ENCODE measurements at regions not wholly inside any gene's neighbourhood (a gene's known extent, or its start where the extent isn't known, plus 50 kb on each side); places are given as distances from the start of the nearest gene placed in this dataset.

DNA sequence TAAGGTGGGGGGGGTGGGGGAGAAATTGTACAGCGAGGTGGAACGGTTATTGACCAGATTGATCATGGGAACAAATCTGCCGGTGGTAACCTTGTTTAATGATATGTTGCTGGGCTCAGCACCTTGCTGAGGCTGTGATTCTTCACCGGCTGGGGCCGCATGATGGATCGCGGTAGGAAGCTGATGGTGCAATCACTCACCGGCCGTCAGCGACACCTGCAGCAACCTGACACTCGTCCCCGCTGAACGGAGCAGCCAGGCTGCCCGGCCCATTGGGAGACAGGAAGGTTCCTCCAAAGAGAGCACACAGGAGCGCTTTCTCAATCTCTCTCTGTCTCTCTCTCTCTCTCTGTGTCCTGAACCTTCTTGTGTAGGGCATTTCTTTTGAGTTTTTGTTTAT, 128.5 kb upstream of the RRP15 start:
- TF ChIP-seq, protein P1, sequence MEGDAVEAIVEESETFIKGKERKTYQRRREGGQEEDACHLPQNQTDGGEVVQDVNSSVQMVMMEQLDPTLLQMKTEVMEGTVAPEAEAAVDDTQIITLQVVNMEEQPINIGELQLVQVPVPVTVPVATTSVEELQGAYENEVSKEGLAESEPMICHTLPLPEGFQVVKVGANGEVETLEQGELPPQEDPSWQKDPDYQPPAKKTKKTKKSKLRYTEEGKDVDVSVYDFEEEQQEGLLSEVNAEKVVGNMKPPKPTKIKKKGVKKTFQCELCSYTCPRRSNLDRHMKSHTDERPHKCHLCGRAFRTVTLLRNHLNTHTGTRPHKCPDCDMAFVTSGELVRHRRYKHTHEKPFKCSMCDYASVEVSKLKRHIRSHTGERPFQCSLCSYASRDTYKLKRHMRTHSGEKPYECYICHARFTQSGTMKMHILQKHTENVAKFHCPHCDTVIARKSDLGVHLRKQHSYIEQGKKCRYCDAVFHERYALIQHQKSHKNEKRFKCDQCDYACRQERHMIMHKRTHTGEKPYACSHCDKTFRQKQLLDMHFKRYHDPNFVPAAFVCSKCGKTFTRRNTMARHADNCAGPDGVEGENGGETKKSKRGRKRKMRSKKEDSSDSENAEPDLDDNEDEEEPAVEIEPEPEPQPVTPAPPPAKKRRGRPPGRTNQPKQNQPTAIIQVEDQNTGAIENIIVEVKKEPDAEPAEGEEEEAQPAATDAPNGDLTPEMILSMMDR (IDR thresholded peaks at IDR 0.05), result no peak
- TF ChIP-seq POLR2A (IDR thresholded peaks at IDR 0.05) (no peak), EP300 (IDR thresholded peaks at IDR 0.05; ENCODE audit: low read depth) (no peak), POLR2AphosphoS5 (IDR thresholded peaks at IDR 0.05) (no peak)
